Tibial nerve (tissue), 3 donors: ENCODE measurements at regions not wholly inside any gene's neighbourhood (a gene's known extent, or its start where the extent isn't known, plus 50 kb on each side); places are given as distances from the start of the nearest gene placed in this dataset.

Experiments used
- CTCF ChIP-seq, 5 experiments: fragments of 200-600 bp in 3 of 5; fragments of 450-650 bp in 2 of 5; sonication (generic) in 3 of 5; IDR thresholded peaks; one replicate each; pipeline ENCODE4 v1.5.1; 2016 to 2019; ENCODE audit warnings: antibody characterized with exemption in 5 of 5, mild to moderate bottlenecking in 3 of 5, moderate library complexity in 2 of 5
- POLR2A ChIP-seq, 2 donors: fragments of 450-650 bp; IDR thresholded peaks; one replicate each; pipeline ENCODE4 v1.6.1; 2017; ENCODE audit warnings: antibody characterized with exemption in 2 of 2, mild to moderate bottlenecking in 2 of 2, moderate library complexity in 2 of 2

- TF ChIP-seq CTCF (IDR thresholded peaks at IDR 0.05), result no peak
- TF ChIP-seq POLR2A (IDR thresholded peaks at IDR 0.05), result no peak
Measured at GRCh38 chr1:234708700-234709395, 98.9 kb upstream of the IRF2BP2 start.
